Calu3 (cell line): ENCODE measurements at regions not wholly inside any gene's neighbourhood (a gene's known extent, or its start where the extent isn't known, plus 50 kb on each side); places are given as distances from the start of the nearest gene placed in this dataset.

Experiments
- BruUV-seq: library from RNA; stranded (reverse); fragments of 400-500 nt; replicated peaks from 2 replicates; lab custom pipeline; 2021; lab: Mats Ljungman, UMichigan
- CTCF ChIA-PET: fragments of 300-600 bp; sonication (Branson Sonifier 250); formaldehyde crosslinking; loops from one replicate; lab custom pipeline; 2022; ENCODE audit warnings: antibody characterized with exemption; lab: Charles Lee
- DNase-seq: peaks from one replicate; pipeline ENCODE4 v3.0.0; 2022
- H3K27ac Mint-ChIP-seq: one replicate; pipeline ENCODE4 v1.8.0; 2022; ENCODE audit warnings: mixed read lengths; ENCODE audit not compliant: unreplicated experiment
- H3K27me3 Mint-ChIP-seq: one replicate; pipeline ENCODE4 v1.8.0; 2022; ENCODE audit warnings: mixed read lengths; ENCODE audit not compliant: unreplicated experiment
- H3K36me3 Mint-ChIP-seq: one replicate; pipeline ENCODE4 v1.8.0; 2022; ENCODE audit warnings: mild to moderate bottlenecking, moderate library complexity, mixed read lengths; ENCODE audit not compliant: insufficient read depth, unreplicated experiment
- H3K4me1 Mint-ChIP-seq: one replicate; pipeline ENCODE4 v1.8.0; 2022; ENCODE audit warnings: mild to moderate bottlenecking, low read depth, mixed read lengths; ENCODE audit not compliant: unreplicated experiment
- H3K4me3 Mint-ChIP-seq: one replicate; pipeline ENCODE4 v1.8.0; 2022; ENCODE audit warnings: mild to moderate bottlenecking, low read depth, moderate library complexity, mixed read lengths; ENCODE audit not compliant: unreplicated experiment
- H3K9me3 Mint-ChIP-seq: one replicate; pipeline ENCODE4 v1.8.0; 2022; ENCODE audit warnings: low read depth, mixed read lengths; ENCODE audit not compliant: unreplicated experiment
- intact Hi-C: fragments of 100-400 bp; cut with micrococcal nuclease; formaldehyde crosslinking; loops from one replicate; pipeline ENCODE4 v1.10.0; 2022; ENCODE audit not compliant: unreplicated experiment
- TF ChIP-seq, protein P1 (sequence below): fragments of 200-600 bp; IDR thresholded peaks from one replicate; pipeline ENCODE4 v1.8.0; 2022; ENCODE audit warnings: antibody characterized with exemption; ENCODE audit not compliant: unreplicated experiment

- H3K9me3 Mint-ChIP-seq: no peaks in the 10 kb centered on the region
- no TSS peak for BruUV-seq
- no peaks in the 10 kb centered on the region for H3K36me3 Mint-ChIP-seq
Observed at GRCh38 chr2:228678110-228678509, 496.6 kb upstream of the SPHKAP start.

DNA sequence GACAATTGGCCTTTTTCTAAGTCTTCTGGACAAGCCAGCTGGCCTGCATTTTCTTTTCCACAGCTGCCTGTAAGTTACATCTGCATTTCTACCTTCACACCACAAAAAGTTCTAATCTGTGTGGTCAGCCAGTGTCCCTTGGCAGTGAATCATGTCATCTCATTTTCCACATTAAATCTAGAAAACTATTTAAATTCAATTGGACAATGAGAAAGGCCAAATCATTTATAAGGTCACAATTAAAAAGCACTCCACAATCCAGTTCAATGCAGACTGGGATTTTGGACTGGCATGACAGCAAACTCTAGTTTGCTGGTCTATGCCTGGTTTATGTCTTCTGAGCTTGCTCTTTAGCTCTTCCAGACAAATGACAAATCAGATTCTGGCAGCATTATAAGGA, 494.2 kb upstream of the SPHKAP start:
- CTCF ChIA-PET: no interaction called here
- Mint-ChIP-seq H3K4me3 (no peak overlapping the region), H3K27ac (no peak overlapping the region), H3K9me3 (no peaks in the 10 kb centered on the region), H3K4me1 (no peaks in the 10 kb centered on the region), H3K36me3 (no peaks in the 10 kb centered on the region), H3K27me3 (no peaks in the 10 kb centered on the region)
- TF ChIP-seq, protein P1, sequence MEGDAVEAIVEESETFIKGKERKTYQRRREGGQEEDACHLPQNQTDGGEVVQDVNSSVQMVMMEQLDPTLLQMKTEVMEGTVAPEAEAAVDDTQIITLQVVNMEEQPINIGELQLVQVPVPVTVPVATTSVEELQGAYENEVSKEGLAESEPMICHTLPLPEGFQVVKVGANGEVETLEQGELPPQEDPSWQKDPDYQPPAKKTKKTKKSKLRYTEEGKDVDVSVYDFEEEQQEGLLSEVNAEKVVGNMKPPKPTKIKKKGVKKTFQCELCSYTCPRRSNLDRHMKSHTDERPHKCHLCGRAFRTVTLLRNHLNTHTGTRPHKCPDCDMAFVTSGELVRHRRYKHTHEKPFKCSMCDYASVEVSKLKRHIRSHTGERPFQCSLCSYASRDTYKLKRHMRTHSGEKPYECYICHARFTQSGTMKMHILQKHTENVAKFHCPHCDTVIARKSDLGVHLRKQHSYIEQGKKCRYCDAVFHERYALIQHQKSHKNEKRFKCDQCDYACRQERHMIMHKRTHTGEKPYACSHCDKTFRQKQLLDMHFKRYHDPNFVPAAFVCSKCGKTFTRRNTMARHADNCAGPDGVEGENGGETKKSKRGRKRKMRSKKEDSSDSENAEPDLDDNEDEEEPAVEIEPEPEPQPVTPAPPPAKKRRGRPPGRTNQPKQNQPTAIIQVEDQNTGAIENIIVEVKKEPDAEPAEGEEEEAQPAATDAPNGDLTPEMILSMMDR: no peak
- no TSS peak for BruUV-seq
- no peak for DNase-seq
- intact Hi-C loops: no loop called here

More at GRCh38 chr2:228678110-228678509, 496.6 kb upstream of the SPHKAP start:
- intact Hi-C loops: no loop called here
- Mint-ChIP-seq H3K27me3 (no peaks in the 10 kb centered on the region), H3K27ac (no peak overlapping the region), H3K4me3 (no peak overlapping the region), H3K4me1 (no peaks in the 10 kb centered on the region)
- DNase-seq: no peak
- TF ChIP-seq, protein P1: no peak
- CTCF ChIA-PET: interaction anchor here (0.6 kb wide), 1 partner anchor 120 kb away, joined by 3 read pairs; no protein-coding TSS in a partner anchor

GRCh38 chr2:228675091-228675490, 493.6 kb upstream of the SPHKAP start:
- H3K9me3 Mint-ChIP-seq: no peaks in the 10 kb centered on the region
- no TSS peak for BruUV-seq
- no peaks in the 10 kb centered on the region for H3K27me3 Mint-ChIP-seq
- H3K36me3 Mint-ChIP-seq: no peaks in the 10 kb centered on the region
- TF ChIP-seq, protein P1: no peak
- DNase-seq: no peak
- H3K27ac Mint-ChIP-seq: no peak overlapping the region
- H3K4me3 Mint-ChIP-seq: no peak overlapping the region
- no peaks in the 10 kb centered on the region for H3K4me1 Mint-ChIP-seq
- intact Hi-C loops: no loop called here
- CTCF ChIA-PET: no interaction called here

DNA sequence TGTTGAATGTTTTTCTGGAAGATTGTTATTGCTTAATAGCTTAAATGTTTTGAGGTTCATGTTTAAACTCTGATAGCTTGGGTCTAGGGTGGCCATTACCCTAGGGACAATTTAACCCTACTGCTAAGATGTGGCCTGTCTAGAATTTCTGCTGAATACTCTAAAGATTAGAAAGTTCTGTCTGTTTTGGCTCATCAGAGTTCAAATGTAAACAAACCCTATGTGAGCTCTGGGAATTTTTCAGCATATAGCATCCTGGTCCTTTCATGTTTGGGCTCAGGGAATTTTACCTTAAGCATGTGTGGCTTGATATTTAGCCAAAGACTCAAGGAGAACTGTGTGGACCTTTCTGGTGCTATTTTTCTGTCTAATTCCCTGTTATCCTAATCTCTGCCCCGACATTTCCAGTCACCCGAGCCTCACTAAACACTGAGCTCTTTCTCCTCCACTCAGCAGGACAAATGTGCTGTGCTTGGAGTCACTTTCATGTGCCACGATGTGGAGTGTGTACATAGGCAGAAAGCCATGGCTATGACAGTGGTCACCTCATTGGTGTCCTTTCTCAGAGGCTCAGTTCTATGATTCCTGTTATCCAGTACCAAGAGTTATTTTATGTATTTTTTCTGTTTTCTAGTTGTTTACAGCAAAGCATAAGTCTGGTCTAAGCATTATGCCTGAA, 492.5 kb upstream of the SPHKAP start:
- Mint-ChIP-seq H3K36me3 (no peaks in the 10 kb centered on the region), H3K4me3 (no peak overlapping the region), H3K4me1 (no peaks in the 10 kb centered on the region), H3K27me3 (no peaks in the 10 kb centered on the region), H3K27ac (no peak overlapping the region), H3K9me3 (no peaks in the 10 kb centered on the region)
- intact Hi-C loops: no loop called here
- DNase-seq: no peak
- CTCF ChIA-PET: no interaction called here
- no TSS peak for BruUV-seq
- TF ChIP-seq, protein P1: no peak
